Hepatocyte (in vitro differentiated cells): ENCODE measurements at regions not wholly inside any gene's neighbourhood (a gene's known extent, or its start where the extent isn't known, plus 50 kb on each side); places are given as distances from the start of the nearest gene placed in this dataset.
A peak's percentile ranks its signal among the peaks of the same experiment; 100 is the strongest.

Source experiments
- DNase-seq: peaks from one replicate; pipeline ENCODE4 v3.0.0-alpha.2; 2016; ENCODE audit warnings: low spot score
- H2AFZ ChIP-seq: fragments of 200-600 bp; sonication (generic); 2 replicates; pipeline ENCODE4 v1.6.0; 2016; ENCODE audit warnings: antibody characterized with exemption, mild to moderate bottlenecking
- H3K27ac ChIP-seq: fragments of 200-600 bp; sonication (generic); 2 replicates; pipeline ENCODE4 v1.5.1; 2016; ENCODE audit warnings: mild to moderate bottlenecking
- H3K27me3 ChIP-seq: fragments of 200-600 bp; sonication (generic); 2 replicates; pipeline ENCODE4 v1.6.1; 2016
- H3K36me3 ChIP-seq: fragments of 200-600 bp; sonication (generic); replicated peaks from 2 replicates; pipeline ENCODE4 v1.5.1; 2016; ENCODE audit warnings: low read depth; ENCODE audit not compliant: insufficient read depth
- H3K4me1 ChIP-seq: fragments of 200-600 bp; sonication (generic); 2 replicates; pipeline ENCODE4 v1.5.1; 2016; ENCODE audit warnings: mild to moderate bottlenecking, moderate library complexity; ENCODE audit not compliant: insufficient read depth
- H3K4me2 ChIP-seq: fragments of 200-600 bp; sonication (generic); 2 replicates; pipeline ENCODE4 v1.6.0; 2016
- H3K4me3 ChIP-seq: fragments of 200-600 bp; sonication (generic); 2 replicates; pipeline ENCODE4 v1.5.1; 2016; ENCODE audit warnings: mild to moderate bottlenecking
- H3K79me2 ChIP-seq: fragments of 200-600 bp; sonication (generic); 2 replicates; pipeline ENCODE4 v1.6.0; 2017; ENCODE audit warnings: mild to moderate bottlenecking
- H3K9me2 ChIP-seq: fragments of 200-600 bp; sonication (generic); replicated peaks from 2 replicates; pipeline ENCODE4 v1.6.0; 2017; ENCODE audit warnings: mild to moderate bottlenecking; ENCODE audit not compliant: insufficient read depth
- H3K9me3 ChIP-seq: fragments of 200-600 bp; sonication (generic); 2 replicates; pipeline ENCODE4 v1.5.1; 2016; ENCODE audit warnings: low read depth, mild to moderate bottlenecking
- H4K20me1 ChIP-seq: fragments of 200-600 bp; sonication (generic); 2 replicates; pipeline ENCODE4 v1.6.0; 2016; ENCODE audit warnings: mild to moderate bottlenecking; ENCODE audit not compliant: insufficient read depth, poor library complexity, severe bottlenecking
- EZH2 ChIP-seq: fragments of 200-600 bp; sonication (generic); IDR thresholded peaks from 2 replicates; pipeline ENCODE4 v1.6.1; 2016; ENCODE audit warnings: antibody characterized with exemption, mild to moderate bottlenecking, borderline replicate concordance
- EZH2phosphoT487 ChIP-seq: fragments of 200-600 bp; sonication (generic); IDR thresholded peaks from one replicate; pipeline ENCODE4 v1.6.1; 2018; ENCODE audit warnings: antibody characterized with exemption, mild to moderate bottlenecking, low read depth, moderate library complexity; ENCODE audit not compliant: unreplicated experiment, severe bottlenecking
- WGBS: methylation state at CpG from one replicate; pipeline ENCODE4 v1.1.6; 2016; ENCODE audit warnings: low lambda C conversion rate; ENCODE audit errors: missing lambda C conversion rate; 5-methylcytosine and 5-hydroxymethylcytosine counted together
- TF ChIP-seq, protein P1 (sequence below): fragments of 200-600 bp; sonication (generic); IDR thresholded peaks from 2 replicates; pipeline ENCODE4 v1.5.1; 2016; ENCODE audit warnings: antibody characterized with exemption, mild to moderate bottlenecking; ENCODE audit not compliant: poor library complexity

DNA sequence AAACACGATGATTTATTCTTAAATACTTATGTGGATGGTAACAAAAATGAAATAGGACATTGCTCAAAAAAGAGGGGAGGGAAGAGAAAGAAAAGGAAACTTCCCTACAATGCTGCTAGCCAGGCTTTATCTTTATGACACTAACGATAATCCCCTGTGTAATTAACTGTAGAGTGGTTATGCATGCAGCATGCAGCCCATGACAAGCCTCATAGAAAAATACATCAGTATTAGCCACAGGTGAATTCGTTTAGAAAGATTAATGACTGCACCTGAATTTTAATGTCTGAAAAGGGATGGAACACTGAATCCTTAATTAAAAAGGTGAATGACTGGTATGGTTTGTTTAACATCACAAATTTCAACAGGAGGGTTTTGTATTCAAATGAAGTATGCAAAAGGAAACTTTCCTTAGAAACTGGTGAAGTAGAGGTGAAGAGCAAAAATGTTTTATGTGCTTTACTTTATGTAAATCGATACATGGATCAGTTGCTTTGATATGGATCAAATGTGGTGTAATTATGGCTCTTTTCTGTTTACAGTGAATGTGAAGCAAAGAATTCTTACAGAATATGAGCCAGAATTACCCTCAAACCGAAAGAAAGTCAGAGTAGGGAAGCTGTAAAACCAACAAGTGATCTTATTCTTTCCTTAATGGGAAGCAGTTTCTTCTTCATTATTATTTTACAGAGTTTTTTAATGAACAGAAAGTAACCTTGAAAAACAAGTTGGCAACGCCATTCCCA, 569.6 kb upstream of the ADGRL2 start:
- H3K4me3 ChIP-seq = no peak overlapping the region
- WGBS = 35% methylated on average over 6 of the region's 6 CpGs
- no peaks in the 10 kb centered on the region for H3K79me2 ChIP-seq
- peak overlapping the region; percentile 10 for H3K27ac ChIP-seq
- H4K20me1 ChIP-seq = no peaks in the 10 kb centered on the region
- no peaks in the 10 kb centered on the region for H3K27me3 ChIP-seq
- H3K9me2 ChIP-seq = no peaks in the 10 kb centered on the region
- no peaks in the 10 kb centered on the region for H3K36me3 ChIP-seq
- peak overlapping the region; percentile 7 for H2AFZ ChIP-seq
- H3K4me2 ChIP-seq = peak overlapping the region; percentile 54
- H3K4me1 ChIP-seq = peaks cover 16% of the 10 kb centered on the region
- DNase-seq = no peak
- TF ChIP-seq, protein P1, sequence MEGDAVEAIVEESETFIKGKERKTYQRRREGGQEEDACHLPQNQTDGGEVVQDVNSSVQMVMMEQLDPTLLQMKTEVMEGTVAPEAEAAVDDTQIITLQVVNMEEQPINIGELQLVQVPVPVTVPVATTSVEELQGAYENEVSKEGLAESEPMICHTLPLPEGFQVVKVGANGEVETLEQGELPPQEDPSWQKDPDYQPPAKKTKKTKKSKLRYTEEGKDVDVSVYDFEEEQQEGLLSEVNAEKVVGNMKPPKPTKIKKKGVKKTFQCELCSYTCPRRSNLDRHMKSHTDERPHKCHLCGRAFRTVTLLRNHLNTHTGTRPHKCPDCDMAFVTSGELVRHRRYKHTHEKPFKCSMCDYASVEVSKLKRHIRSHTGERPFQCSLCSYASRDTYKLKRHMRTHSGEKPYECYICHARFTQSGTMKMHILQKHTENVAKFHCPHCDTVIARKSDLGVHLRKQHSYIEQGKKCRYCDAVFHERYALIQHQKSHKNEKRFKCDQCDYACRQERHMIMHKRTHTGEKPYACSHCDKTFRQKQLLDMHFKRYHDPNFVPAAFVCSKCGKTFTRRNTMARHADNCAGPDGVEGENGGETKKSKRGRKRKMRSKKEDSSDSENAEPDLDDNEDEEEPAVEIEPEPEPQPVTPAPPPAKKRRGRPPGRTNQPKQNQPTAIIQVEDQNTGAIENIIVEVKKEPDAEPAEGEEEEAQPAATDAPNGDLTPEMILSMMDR = no peak
- TF ChIP-seq EZH2 = no peak
- TF ChIP-seq EZH2phosphoT487 = no peak
- no peaks in the 10 kb centered on the region for H3K9me3 ChIP-seq

DNA sequence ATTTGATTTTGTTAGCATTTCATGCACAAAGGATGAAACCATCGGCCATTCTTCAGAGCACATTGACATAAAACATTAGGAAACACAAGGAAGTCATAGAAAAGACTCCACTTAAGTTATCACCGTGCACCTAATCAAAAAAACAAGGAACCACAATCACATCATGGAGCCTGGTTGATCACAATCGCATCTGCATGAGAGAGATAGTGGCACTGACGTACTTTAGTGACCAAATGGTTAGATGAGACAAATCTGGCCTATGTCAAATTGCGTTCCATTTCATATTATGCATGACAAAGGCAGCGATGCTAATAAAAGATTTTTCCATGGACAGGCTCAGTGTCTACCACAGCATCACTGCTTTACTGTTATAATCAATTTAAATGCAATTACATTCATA, 571.8 kb upstream of the ADGRL2 start:
- Histone ChIP-seq H3K79me2 (no peaks in the 10 kb centered on the region), H4K20me1 (no peaks in the 10 kb centered on the region), H3K9me2 (no peaks in the 10 kb centered on the region), H3K36me3 (no peaks in the 10 kb centered on the region), H3K27ac (no peak overlapping the region), H3K4me2 (no peak overlapping the region), H3K4me3 (no peak overlapping the region), H3K4me1 (peaks cover 16% of the 10 kb centered on the region), H3K9me3 (no peaks in the 10 kb centered on the region), H3K27me3 (no peaks in the 10 kb centered on the region), H2AFZ (no peak overlapping the region)
- DNase-seq = no peak
- TF ChIP-seq, protein P1 = no peak
- TF ChIP-seq EZH2 (no peak), EZH2phosphoT487 (no peak)
- WGBS = 92% methylated on average over 6 of the region's 6 CpGs

DNA sequence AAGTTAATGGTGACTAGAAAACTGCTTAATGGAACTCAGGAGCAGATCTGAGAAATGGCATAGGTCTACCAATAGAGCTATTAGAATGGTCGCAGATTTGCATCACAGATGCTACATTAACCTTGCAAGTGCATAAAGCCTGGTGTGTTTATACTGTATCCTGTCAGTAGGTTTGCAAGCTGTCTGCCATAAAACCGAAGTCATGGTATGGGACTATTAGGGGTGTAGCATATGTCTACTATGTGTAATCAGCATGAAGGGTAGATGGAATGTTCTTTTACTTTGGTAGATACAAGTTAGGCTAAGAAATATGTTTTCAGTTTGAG, 574.2 kb upstream of the ADGRL2 start:
- WGBS = 72% methylated on average over 2 of the region's 2 CpGs
- Histone ChIP-seq H2AFZ (no peak overlapping the region), H3K9me3 (no peaks in the 10 kb centered on the region), H3K27ac (no peak overlapping the region), H3K79me2 (no peaks in the 10 kb centered on the region), H3K4me3 (no peak overlapping the region), H3K9me2 (no peaks in the 10 kb centered on the region), H3K4me1 (no peaks in the 10 kb centered on the region), H3K27me3 (no peaks in the 10 kb centered on the region), H4K20me1 (no peaks in the 10 kb centered on the region), H3K36me3 (no peaks in the 10 kb centered on the region), H3K4me2 (no peak overlapping the region)
- no peak for DNase-seq
- no peak for TF ChIP-seq EZH2
- TF ChIP-seq, protein P1 = no peak
- no peak for TF ChIP-seq EZH2phosphoT487
